ENCODE measurements at regions not wholly inside any gene's neighbourhood (a gene's known extent, or its start where the extent isn't known, plus 50 kb on each side); places are given as distances from the start of the nearest gene placed in this dataset.

DNA sequence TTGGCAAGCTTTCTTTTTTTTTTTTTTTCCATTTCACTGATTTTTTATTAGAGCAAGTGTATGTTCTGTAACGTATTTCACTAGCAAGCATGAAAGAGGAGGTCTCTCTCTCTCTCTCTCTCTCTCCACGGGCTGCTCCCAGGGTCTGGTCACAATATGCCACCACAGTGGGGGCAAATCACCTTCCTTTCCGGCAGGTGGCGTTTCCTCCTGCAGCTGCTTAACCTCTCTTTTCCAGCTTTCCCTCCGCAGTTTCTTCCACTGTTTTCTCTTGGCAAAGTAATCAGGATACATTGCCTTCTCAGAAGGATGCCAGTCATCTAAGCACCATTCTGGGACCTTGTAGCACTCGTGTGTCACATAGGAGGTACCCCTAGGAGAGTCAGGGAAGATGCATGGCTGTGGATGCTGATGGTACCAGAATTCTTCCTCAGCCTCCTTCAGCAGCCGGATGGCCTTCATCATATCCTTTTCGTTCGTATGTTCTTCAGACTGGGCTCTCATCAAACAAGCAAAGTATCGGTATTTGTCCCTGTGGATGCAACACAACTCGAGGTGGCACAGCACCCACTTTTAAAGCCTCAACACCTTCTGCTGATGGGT lies 197.3 kb upstream of the PODXL start:
- H3K4me2 ChIP-seq, result no peak overlapping the region
- H3K27me3 ChIP-seq, result no peaks in the 10 kb centered on the region
- H3K9ac ChIP-seq, result no peak overlapping the region
- no peak overlapping the region for H3K27ac ChIP-seq
- H3K36me3 ChIP-seq, result no peaks in the 10 kb centered on the region
- TF ChIP-seq Cebpa-rat (IDR thresholded peaks at IDR 0.05), result no peak
- H3K4me1 ChIP-seq, result no peaks in the 10 kb centered on the region
- peaks cover 4% of the 10 kb centered on the region; the same call in 1 of the 2 replicates for H3K9me3 ChIP-seq
- no peaks in the 10 kb centered on the region for H4K20me1 ChIP-seq
- H3K4me3 ChIP-seq, result no peak overlapping the region

DNA sequence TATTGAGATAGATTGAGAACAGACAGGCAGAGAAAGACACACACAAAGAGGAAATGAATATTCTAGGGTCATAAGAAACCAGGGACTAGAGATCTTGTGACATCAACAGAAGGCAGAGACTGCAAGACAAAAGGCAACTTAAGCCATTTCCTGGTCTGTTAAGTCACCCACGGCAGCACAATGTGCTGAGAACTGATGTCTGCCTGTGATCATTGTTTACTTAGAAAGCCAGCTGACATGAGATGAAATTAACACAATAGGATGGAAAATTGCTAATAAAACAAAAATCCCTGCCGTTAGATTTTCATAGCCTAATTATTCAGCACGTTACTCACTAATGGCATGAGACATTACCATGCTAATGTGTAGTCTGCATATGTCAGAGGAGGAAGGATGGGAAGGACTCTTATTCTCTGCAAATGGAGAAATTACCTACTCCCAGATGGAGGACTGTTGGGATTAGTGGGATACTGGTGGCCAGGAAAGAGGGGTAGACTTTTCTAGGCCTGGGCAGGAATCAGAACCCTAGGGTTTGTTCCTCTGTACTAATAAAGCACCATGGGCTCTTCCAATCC lies 191.3 kb upstream of the PODXL start:
- H3K27me3 ChIP-seq, result no peaks in the 10 kb centered on the region
- H3K4me1 ChIP-seq, result no peaks in the 10 kb centered on the region
- H3K4me2 ChIP-seq, result no peak overlapping the region
- H4K20me1 ChIP-seq, result no peaks in the 10 kb centered on the region
- no peak for TF ChIP-seq Cebpa-rat (IDR thresholded peaks at IDR 0.05)
- no peak overlapping the region for H3K9ac ChIP-seq
- no peak overlapping the region for H3K4me3 ChIP-seq
- no peaks in the 10 kb centered on the region for H3K9me3 ChIP-seq
- no peaks in the 10 kb centered on the region for H3K36me3 ChIP-seq
- H3K27ac ChIP-seq, result no peak overlapping the region

DNA sequence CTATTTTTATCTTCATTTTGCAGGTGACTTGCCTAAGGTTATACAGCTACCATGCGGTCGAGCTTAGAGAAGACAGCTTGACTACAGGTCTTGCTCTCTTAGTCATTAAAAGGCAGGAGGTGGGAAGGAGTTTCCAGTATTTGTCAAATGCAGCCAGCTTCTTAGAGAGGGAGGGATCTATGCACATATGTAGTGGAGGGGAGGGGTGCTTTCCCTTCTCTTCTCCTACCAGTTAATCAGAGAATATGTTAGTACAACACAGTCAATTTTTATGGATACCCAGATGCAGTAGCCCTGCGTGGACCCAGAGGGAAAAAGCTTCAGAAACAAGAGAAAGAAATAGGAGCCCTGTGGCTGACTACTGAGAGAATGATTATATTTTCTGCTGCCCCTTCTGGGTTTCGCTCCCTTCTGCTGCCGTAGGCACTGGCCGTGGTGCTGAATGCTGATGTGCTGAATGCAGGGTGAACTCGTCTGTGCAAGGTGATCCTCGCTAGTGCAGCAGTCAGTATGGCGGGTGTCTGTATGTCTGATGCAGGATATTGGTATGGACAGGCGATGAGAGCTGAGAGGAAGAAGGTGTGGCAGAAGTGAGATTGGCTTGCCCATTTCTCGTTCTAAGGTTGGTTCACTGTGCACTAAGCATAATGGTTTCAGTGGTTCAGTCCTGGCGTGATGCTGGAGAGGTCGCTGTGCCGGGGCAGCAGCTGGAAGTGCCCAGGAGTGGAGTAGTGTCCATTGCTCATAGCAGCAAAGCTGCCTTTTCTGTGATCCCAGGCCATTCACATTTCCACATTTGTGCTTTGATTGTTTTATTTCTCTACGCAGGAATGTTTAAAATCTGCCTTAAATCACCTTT lies 189.2 kb upstream of the PODXL start:
- Histone ChIP-seq H3K4me3 (no peak overlapping the region), H3K4me2 (no peak overlapping the region), H3K27me3 (no peaks in the 10 kb centered on the region), H3K4me1 (no peaks in the 10 kb centered on the region), H3K27ac (no peak overlapping the region), H4K20me1 (no peaks in the 10 kb centered on the region), H3K9ac (no peak overlapping the region), H3K9me3 (no peaks in the 10 kb centered on the region), H3K36me3 (no peaks in the 10 kb centered on the region)
- no peak for TF ChIP-seq Cebpa-rat (IDR thresholded peaks at IDR 0.05)

DNA sequence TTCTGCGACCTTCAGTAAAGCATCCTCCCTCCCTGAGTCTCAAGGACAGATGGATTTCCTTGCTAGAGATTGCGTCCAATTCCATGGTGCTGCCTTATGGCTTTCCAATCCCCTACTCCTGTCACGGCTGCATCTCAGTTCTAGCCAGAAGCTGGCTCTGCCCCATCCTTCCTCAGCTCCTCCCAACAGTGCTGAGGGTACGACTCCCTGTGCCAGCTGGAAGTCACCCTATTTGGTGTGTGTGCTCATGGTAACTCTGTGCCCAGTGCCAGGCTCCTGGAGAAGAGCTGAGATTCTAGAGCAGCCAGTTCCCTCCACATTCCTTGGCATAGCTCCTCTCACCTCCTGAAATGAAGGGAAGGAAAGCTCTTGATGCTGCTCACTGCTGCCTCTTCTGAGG lies 185.0 kb upstream of the PODXL start:
- Histone ChIP-seq H3K4me2 (no peak overlapping the region), H4K20me1 (no peaks in the 10 kb centered on the region), H3K9ac (no peak overlapping the region), H3K4me3 (no peak overlapping the region), H3K27me3 (no peaks in the 10 kb centered on the region), H3K36me3 (no peaks in the 10 kb centered on the region), H3K27ac (no peak overlapping the region), H3K9me3 (no peaks in the 10 kb centered on the region), H3K4me1 (no peaks in the 10 kb centered on the region)
- TF ChIP-seq Cebpa-rat (IDR thresholded peaks at IDR 0.05), result no peak

DNA sequence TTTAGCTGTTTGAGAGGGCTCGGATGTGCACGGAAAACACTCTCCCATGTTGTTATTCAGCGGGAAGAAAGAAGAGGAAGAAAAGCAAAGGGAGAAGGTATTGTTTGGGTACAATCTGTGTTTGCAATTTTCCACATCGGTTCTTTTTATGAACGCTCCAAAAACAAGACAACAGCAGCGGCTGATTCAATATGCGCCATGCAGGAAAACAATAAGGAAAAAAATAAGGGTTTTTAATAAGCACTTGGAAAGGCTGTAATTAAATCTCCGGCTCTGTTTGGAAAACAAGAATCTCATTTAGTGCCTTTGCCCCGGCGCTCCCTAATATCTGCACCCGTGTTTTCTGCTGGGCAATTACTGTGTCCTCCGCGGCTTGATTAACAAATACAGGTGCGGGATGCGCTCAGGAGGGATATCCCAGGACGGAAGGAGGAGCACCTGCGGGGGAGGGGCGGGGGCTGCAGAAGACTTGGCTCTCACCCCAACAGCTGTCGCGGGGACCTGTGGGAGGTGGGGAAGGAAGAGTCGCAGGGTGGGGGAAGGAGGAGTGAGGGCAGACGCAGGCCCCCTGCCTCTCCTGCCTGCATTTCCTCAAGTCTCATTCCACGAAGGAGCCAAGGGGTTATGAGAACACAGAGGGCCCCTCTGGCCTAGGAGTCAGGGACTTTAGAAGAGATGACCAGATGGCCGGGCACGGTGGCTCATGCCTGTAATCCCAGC lies 181.5 kb upstream of the PODXL start:
- Histone ChIP-seq H3K4me3 (no peak overlapping the region), H3K9ac (no peak overlapping the region), H3K4me2 (no peak overlapping the region), H3K9me3 (no peaks in the 10 kb centered on the region), H4K20me1 (no peaks in the 10 kb centered on the region), H3K27me3 (no peaks in the 10 kb centered on the region), H3K27ac (no peak overlapping the region), H3K4me1 (no peaks in the 10 kb centered on the region), H3K36me3 (no peaks in the 10 kb centered on the region)
- TF ChIP-seq Cebpa-rat (IDR thresholded peaks at IDR 0.05), result no peak

DNA sequence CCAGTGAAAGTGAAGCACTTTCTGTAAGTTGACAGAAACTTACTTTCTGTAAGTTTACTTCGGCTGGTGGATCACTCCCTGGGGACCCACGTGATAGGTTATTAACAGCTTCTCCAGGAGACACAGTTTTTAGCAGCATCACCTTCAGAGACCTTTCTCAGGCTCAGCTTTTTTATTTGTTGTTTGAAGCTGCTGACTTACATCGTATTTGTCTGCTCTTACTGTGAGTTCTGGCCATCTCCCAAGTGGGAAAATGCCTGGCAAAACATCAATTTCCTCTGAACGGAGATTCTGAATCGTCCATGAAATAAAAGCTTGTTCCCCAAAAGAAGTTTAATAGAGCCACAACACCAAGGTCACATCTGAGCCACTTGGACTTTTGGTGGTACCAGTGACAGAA lies 178.7 kb upstream of the PODXL start:
- Histone ChIP-seq H3K4me1 (no peaks in the 10 kb centered on the region), H3K4me3 (no peak overlapping the region), H3K36me3 (no peaks in the 10 kb centered on the region), H4K20me1 (no peaks in the 10 kb centered on the region), H3K27ac (no peak overlapping the region), H3K9me3 (no peaks in the 10 kb centered on the region), H3K9ac (no peak overlapping the region), H3K27me3 (no peaks in the 10 kb centered on the region), H3K4me2 (no peak overlapping the region)
- no peak for TF ChIP-seq Cebpa-rat (IDR thresholded peaks at IDR 0.05)

DNA sequence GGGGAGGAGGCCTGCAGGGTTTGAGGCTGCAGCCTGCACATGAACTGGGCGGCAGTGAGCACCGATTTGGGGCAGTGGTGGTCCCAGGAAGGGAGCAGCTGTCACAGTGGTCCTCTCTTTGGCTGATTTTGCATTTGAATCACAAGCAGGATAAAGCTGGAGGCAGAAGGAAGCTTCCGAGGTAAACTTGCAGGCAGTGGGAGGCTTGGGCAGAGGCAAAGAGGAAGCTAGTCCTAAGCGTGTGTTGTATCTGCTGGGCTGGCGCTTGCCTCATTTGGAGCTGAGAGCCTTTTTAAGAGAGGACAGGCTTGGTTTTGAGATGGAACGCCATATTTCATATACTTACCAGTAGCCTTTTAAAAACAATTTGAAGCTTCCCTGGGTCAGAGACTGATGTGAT lies 177.2 kb upstream of the PODXL start:
- H3K36me3 ChIP-seq, result no peaks in the 10 kb centered on the region
- H3K27me3 ChIP-seq, result no peaks in the 10 kb centered on the region
- no peak overlapping the region for H3K4me3 ChIP-seq
- H3K4me1 ChIP-seq, result no peaks in the 10 kb centered on the region
- no peak for TF ChIP-seq Cebpa-rat (IDR thresholded peaks at IDR 0.05)
- no peak overlapping the region for H3K4me2 ChIP-seq
- no peaks in the 10 kb centered on the region for H4K20me1 ChIP-seq
- no peak overlapping the region for H3K27ac ChIP-seq
- no peak overlapping the region for H3K9ac ChIP-seq
- H3K9me3 ChIP-seq, result peaks cover 9% of the 10 kb centered on the region

DNA sequence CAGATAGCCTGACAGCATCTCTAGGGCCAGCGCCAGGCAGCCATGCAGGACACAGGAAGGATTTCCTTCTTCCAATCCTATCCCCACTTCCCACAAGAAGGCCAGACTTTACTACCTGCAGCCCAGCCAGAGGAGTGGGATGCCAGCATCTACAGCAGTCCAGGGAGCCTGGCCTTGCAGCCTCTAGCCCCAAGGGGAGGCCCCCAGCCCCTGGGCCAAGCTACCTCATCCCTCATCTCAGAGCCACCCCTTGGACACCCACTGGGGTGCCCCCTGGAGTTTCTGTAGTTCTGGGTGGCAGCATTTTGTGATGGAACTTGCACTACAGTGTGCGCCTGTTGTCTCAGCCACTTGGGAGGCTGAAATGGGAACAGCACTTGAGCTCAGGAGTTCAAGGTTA lies 170.8 kb upstream of the PODXL start:
- Histone ChIP-seq H3K27ac (no peak overlapping the region), H3K36me3 (no peaks in the 10 kb centered on the region), H3K9ac (no peak overlapping the region), H3K27me3 (no peaks in the 10 kb centered on the region), H3K4me3 (no peak overlapping the region), H3K4me2 (no peak overlapping the region), H3K4me1 (no peaks in the 10 kb centered on the region), H3K9me3 (peaks cover 14% of the 10 kb centered on the region), H4K20me1 (no peaks in the 10 kb centered on the region)
- TF ChIP-seq Cebpa-rat (IDR thresholded peaks at IDR 0.05), result no peak

DNA sequence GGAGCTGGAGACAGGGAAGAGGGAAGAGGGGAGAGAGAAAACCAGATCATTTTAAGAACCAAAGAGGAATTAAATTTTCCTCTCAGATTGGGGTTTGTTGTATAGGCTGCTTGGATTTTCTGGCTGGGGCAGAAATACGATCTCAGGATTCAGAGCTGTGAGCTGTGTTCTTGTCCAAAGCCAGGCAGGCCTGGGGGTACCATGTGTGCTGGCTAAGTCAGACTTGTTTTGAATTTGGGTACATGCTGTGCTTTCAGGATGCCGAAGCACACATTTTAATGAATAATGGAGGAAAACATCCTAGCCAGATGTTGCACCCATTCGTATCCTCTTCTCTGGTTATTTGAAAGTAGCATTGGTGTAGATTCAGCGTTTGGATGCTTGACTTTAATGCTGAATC lies 170.3 kb upstream of the PODXL start:
- Histone ChIP-seq H3K27ac (no peak overlapping the region), H3K4me3 (no peak overlapping the region), H3K4me2 (no peak overlapping the region), H3K9me3 (peaks cover 14% of the 10 kb centered on the region), H4K20me1 (no peaks in the 10 kb centered on the region), H3K4me1 (no peaks in the 10 kb centered on the region), H3K9ac (no peak overlapping the region), H3K36me3 (no peaks in the 10 kb centered on the region), H3K27me3 (no peaks in the 10 kb centered on the region)
- TF ChIP-seq Cebpa-rat (IDR thresholded peaks at IDR 0.05), result no peak

DNA sequence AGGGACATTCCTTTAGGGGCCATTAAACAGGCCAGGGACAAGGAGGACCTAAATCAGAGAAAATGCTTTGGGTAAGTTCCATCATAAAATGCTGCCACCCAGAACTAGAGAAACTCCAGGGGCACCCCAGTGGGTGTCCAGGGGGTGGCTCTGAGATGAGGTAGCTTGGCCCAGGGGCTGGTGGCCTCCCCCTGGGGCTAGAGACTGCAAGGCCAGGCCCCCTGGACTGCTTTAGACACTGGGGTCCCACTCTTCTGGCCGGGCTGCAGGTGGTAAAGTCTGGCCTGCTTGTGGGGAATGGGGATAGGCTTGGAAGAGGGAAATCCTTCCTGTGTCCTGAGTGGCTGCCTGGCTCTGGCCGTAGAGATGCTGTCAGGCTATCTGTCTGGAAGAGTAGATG lies 169.6 kb upstream of the PODXL start:
- H3K4me1 ChIP-seq, result no peaks in the 10 kb centered on the region
- peaks cover 14% of the 10 kb centered on the region for H3K9me3 ChIP-seq
- H3K27ac ChIP-seq, result no peak overlapping the region
- H3K4me2 ChIP-seq, result no peak overlapping the region
- H3K9ac ChIP-seq, result no peak overlapping the region
- TF ChIP-seq Cebpa-rat (IDR thresholded peaks at IDR 0.05), result no peak
- H3K36me3 ChIP-seq, result no peaks in the 10 kb centered on the region
- H3K4me3 ChIP-seq, result no peak overlapping the region
- H4K20me1 ChIP-seq, result no peaks in the 10 kb centered on the region
- no peaks in the 10 kb centered on the region for H3K27me3 ChIP-seq

Measured in BLaER1 (cell line).